CD4-positive, alpha-beta T cell treated with Interleukin-6 at 100 ng/mL for 8 hours (primary cell): ENCODE measurements at regions not wholly inside any gene's neighbourhood (a gene's known extent, or its start where the extent isn't known, plus 50 kb on each side); places are given as distances from the start of the nearest gene placed in this dataset.

ENCODE experiments used
- DNase-seq: peaks from one replicate; pipeline ENCODE4 v3.0.0-alpha.2; 2020; ENCODE audit warnings: mixed read lengths, low spot score

DNA sequence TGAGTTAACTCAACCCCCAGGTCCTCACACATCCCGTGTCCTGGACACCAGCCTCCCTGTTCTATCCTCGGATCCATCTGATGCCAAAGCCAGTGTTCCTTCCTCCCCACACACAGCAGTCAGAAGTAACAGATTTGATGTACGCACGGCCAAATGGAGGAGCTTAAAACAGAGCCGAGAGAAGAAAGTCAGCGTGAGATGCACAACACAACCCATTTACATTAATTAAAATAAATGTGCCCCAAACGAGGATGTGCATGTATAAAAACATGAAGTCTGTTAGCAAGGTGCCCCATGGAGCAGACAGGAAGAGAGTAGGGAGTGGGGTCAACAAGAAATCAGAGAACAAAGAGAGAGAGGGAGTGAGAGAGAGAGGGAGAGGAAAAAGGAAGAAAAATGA, 191.2 kb downstream of the HAUS1 start:
- no peak for DNase-seq

DNA sequence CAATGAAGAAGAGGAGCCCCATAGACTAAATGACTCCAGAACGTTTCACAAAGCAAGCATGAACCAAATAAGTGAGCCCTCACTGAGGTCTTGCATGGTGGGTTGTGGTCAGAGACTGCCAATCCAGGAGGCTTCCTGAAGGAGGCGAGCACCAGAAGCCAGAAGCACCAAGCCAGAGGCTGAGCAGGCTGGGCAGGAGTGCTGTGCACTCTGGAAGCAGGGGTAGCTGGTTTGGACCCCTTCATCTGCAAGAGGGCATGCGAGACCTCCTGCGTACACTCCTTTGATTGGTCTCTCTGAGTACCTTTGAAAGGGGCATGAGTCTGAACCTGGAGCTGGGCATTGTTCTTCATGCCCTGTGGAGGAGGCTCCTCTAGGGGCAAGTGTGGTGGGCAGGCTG, 192.5 kb downstream of the HAUS1 start:
- no peak for DNase-seq

DNA sequence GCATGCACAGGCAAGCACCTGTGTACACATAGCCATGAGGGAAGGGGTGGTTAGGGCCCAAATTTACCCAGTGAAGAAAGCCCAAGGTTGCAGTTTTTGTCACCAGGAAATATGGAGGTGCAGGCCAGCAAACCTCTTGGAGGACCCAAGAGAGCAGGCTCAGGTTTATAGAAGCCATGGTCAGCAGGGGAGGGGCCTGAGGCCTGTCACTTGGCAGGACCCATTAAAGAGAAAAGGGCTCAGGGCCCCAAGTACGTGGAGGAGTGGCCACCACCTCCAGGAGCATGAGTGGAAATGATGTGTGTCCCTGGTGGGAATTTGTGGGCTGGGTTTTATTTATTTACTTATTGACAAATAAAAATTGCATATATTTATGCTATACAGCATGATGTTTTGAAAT, 192.9 kb downstream of the HAUS1 start:
- no peak for DNase-seq

DNA sequence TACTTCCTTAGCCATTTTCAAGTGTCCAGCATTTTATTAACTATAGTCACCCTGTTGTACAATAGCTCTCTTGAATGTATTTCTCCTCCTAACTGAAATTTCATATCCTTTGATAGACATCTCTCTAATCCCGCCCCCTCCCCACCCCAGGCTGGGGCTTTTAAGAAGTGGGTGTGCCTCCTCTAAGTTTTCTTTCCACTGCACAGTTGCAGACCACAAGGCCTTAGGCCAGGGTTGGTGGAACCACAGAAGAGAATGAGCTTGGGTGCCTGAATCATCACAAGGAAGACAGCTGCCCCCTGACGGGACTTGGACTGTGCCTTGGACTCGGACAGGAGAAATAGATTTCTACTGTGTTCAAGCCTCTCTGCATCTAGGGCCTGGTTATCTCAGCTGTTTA, 193.4 kb downstream of the HAUS1 start:
- no peak for DNase-seq

DNA sequence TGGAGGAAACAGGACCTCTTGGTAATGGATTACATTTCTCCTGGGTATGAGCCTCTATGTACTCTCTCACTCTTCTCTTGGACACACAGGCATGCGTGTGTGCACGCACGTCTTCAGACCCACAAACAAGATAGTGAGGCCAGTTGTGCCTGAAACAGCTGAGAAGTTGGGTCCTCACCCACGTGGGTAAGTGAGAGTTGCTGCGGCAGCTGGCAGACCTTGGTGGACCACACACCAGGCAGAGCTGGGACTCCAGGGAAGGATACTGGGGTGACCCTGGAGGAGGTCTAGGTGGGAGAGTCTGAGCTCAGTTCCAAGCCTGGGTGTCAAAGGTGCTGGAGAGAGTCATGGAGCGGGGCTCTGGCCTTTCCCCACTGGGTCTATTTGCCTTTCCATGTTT, 194.3 kb downstream of the HAUS1 start:
- DNase-seq = no peak

DNA sequence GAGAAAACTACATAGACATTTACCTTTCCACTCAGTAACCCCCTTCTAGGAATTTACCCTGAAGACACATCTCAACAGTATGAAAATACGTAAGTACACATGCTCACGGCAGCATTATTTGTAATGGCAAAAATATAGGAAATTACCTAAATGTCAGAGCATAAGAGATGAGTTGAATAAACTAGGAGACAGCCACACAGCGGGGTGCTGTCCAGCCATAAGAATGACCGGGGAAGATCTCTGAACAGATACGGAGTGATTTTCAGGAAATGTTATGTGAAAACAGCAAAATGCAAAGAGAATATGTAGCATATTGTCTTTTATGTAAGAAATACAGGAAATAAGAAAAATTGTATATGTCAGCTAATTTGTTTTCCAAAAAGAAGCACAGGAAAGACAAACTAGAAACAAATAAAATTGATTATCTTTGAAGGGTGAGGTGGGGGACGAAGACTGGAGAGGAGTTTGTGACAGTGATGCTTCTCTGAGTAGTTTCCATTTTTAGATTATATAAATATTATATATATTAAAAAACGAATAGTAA, 195.4 kb downstream of the HAUS1 start:
- no peak for DNase-seq

DNA sequence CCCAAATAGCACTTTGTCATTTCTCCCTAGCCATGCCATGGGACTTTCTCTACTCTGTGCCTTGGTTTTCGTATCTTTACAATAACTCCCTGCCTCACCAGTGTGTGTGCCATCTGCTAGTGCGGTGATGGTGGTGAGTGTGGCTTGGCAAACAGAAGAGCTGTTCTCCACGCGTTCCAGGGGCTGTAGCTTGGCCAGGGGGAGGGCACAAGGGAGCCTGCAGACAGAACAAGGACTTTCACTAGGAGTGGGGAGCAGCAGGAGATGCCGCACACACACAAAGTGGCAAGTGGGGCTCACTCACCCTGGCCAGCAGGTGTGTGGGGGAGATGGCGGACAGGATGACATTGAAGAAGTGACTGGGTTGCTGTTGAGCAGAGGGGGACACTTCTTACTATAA, 196.9 kb downstream of the HAUS1 start:
- DNase-seq = no peak

DNA sequence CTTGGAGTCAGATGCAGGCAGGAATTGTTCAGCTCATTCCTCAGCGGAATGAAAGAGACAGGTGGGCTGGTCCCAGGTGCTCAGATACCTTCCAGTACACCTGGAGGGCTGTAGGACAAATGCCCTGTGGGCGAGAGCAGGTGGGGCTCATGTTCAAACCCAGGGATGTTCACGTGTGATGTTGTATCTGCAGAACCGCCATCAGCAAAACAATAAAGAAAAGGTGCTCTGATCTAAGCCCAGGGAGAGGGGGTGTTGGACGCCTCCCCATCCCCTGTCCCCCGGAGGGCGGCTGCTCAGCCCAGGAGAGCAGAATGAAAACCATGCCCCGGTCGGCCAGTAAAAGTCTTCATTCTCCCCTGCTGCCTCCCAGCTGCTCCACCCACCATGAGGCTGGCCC, 197.4 kb downstream of the HAUS1 start:
- DNase-seq = no peak

DNA sequence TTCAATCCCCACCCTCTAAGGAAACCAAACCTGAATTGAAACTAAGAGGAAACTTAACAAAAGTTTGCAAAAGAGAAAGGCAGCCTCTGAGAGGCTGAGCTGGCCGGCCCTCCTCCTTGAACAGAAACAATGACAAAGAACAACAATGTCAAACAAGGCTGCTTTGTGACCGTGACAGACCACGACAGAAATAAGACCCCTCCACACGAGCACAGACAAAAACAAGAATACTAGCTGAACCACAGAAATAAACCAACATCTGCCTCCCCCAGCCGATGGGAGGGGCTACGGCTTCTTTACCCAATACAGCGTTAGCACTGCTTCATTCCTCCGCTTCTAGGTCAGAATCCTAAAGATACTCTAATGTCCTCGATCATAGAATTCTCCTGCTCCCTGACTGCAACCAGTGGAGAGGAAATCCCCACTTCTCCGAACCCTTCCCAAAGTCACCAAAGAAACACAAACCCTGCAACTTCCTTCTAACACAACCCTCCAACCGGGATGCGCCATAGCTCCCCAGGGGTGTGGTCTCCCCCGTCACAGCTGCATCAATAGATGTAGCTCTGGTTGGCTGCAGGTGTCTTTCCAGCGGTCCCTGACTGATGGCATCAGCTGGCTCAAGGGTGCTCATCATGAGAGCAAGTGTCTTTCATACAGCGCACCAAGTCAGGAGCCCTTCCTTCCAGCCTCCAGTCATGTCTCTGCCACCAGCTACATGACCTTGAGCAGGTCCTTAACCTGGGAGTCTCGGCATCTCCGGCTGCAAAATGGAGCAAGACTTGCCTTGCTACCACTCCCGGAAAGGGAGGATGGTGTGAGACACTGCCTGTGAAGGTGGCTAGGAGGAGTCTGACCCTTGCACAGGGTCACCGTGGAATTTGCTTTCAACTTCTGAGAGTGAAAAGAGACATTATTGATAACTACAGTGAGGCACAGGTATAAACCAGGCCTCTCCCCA, 198.6 kb downstream of the HAUS1 start:
- DNase-seq = no peak

DNA sequence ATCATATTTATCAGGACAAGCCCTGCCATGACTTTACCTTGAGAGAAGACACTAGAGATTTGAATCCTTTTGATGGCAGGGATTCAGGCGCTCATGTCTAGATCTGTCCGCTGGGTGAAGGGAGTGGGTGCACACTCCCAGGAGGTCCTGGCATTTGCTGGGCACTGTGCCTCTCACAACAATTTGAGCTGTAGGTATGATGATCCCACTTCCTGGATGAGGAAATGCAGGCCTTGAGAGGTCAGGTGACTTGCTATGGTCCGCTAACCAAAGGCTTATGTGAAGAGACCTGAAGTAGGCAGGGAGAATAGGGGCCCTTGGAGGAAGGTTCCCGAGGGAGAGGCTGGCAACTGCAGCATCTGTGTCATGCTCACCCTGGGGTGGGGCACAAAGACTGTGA, 206.1 kb downstream of the HAUS1 start:
- DNase-seq = no peak

DNA sequence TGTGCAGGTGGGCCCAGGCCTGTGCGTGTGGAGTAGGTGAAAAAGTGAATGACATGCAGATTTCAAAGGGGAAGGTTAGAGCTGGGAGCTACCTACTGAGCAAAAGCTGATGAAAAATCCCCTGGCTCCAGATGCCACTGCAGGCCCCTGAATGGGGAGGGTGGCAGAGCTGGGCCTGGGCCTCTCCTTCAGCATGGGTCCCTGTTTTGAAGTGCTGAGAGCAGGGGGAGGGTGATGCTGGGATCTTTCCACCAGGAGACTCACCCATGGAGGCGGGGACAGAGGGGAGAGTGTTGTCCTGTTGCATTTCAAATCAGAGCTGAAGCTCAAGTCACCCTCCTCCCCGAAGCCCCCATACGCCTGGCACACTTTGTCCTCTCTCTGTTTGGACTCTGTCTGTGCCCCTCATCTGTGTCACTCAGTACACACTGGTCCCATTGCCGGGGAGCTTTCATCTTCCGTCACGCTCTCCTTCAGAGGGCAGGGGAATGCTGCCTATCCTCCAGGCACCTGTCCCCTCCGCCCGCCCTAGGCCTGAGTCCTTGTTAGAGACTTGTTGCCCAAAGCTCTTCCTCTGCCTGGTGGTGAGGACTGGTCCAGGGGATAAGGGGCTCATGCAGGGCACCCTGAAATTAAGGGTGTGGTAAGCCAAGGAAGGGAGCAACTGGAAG, 206.6 kb downstream of the HAUS1 start:
- no peak for DNase-seq

DNA sequence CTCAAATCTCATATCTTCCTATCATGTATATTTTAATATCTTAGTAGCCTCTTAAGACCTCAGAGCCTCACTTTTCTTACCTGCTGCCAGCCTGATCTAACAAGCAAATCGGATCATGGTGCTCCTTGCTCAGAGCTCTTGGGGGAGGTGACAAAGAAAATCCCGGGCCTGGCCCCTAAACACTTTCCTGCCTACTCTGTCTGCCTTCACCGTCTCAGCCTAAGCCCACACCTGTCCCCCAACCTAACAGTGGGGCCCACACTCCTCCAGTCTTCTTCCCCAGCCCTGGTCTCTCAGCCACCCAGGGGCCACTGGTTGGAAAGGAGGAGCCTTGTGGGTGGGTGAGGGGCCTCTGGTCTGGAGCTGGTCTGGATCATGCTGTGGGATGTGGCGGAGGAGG, 207.3 kb downstream of the HAUS1 start:
- DNase-seq = no peak

DNA sequence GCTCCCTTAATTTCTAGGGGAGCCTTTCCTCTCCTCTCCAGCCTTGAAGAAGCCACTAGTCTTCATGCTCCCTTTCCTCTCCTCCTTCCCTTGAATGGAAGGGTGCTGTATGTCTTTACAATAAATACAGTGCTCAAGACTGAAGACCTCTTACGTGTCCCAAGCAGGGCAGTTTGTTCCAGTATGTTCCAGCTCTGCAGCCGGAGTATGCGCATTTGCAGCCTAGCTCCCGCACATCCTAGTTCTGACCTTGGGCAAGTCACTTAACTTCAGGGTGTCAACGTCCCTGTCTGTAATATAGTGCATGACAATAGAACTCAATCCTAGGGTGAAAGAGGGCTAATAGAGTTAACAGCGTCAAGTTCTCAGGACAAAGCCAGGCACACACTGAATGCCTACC, 208.0 kb downstream of the HAUS1 start:
- DNase-seq = no peak

DNA sequence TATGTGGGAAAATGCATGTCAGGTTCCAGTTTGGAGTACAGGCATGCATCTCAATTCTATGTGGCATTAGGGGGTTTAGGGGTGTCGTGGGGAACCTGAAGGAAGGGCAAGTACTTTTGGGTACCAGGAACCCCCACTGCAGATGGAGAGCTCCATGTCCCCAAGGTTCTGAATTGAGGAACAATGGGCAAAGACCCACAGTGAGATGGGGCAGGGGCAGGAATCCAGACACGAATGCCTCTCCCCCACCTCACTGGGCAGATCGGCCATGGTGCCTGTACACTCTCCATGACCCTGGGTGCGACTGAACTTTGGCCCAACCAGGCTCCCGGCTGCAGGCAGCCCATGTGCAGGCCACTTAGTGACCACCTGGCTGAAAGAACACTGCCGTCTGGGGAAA, 209.3 kb downstream of the HAUS1 start:
- no peak for DNase-seq

DNA sequence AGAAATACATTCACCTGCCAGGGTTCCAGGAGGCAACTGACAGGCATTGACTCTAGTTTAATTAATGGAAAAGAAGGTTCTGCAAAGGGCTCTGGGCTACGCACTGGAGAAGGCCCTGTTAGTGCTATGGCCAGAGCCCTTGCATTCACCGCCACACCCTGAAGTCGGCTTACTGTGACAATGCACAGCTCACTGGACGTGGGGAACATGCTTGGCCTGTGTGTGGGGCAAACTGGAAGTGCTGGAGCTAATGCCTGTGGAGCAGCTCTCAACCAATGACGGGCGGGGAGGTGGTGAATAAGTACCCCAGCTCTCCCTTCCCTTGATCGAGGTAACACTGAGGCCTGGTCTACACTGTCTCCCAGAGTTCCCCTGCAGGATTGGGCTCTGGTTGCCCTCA, 209.8 kb downstream of the HAUS1 start:
- DNase-seq = no peak

DNA sequence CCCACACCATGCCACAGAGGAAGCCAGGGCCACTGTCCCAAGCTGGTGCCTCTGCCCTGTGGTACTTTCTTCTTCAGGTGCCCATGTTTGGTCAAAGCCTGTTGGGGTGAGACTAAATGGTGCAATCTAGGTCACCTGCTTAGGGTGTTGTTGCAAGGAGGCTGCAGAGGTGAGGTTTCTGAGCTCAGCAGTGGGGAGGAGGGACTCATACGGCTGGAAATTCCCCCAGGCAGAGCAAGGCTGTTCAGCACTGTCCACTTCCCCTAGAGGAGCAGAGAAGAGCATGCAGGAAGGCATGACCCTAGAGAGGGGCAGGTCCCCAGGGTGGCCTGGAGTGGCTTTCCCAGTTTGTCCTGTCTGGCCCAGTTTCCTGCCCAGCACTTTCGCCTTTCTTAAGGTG, 211.0 kb downstream of the HAUS1 start:
- no peak for DNase-seq

DNA sequence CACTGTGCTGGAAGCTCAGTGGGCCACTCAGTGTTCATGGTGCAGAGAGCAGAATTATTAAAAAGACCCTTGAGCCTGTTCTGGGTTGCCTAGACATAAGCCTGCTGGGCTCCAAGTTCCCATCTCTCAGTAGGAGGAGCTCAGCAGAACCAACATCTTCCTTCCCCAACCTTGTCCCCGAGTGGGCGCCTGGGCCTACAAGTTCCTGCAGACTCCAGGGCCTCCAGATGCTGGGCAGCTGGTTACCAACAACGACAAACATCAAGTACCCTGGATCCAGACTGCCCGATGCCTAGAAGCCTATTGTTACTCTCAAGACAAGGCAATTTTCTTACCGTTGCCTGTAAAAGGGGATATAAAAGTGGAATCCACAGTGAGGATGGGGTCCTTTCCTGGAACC, 214.2 kb downstream of the HAUS1 start:
- DNase-seq = no peak

DNA sequence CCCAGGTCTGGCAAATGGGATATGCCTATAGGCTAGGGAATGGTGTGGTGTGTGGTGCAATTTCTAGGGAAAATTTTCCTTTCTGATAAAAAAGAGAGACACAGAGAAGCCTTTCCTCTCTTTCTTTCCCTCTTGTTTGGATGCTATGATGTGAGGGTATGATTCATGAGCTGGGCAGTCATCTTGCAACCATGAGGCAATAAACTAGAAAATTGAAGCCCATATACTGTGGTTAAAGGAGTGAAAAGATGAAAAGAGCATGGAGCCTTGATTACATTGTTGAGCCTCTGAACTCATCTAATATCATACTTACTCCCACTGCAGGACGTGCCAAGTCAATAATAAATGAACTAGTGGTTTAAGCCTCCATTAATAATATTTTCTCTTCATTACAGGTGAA, 215.6 kb downstream of the HAUS1 start:
- no peak for DNase-seq

DNA sequence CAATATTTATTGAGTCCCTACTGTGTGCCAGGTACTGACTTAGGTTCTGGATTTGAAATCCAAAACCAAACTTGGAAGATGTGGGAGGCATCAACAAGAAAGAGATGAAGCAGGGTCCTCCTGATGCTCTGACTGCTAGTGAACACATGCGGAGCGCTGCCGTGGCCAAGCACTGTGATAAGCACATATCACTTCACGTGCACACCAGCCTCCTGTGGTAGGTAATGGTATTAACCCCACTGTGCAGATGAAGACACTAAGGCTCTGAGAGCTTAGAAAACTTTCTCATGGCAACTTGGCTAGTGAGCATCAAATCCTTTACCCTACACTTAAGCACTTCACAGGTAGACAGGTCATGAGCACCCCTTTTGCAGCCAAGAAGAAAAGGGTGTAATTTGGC, 216.1 kb downstream of the HAUS1 start:
- no peak for DNase-seq

DNA sequence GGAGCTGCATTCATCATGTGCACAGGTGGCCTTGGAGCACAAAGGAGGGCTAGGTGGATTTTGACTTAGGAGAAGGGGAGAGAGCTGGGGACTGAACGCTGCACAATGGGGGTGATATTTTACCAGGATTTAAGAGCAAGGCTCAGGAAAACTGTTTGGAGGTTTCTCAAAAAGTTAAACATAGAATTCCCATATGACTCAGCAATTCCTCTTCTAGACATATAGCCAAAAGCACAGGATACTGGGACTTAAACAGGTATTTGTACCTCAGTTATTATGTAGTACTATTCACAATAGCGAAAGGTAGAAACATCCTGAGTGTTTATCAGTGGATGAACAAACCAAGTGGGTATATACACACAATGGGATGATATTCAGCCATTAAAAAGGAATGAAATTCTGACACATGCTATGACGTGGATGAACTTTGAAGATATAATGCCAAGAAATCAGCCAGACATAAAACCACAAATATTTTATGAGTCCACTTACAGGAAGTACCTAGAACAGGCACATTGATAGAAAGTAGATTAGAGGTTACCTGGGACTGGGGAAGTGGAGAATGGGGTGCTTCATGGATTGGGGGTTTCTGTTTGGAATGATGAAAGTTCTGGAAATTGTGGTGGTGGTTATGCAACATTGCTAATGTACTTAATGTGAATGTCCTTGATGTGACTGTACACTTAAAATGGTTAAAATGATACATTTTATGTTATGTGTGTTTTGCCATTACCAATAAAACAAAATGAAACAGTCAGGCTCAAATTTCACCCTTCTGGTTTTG, 216.9 kb downstream of the HAUS1 start:
- no peak for DNase-seq

DNA sequence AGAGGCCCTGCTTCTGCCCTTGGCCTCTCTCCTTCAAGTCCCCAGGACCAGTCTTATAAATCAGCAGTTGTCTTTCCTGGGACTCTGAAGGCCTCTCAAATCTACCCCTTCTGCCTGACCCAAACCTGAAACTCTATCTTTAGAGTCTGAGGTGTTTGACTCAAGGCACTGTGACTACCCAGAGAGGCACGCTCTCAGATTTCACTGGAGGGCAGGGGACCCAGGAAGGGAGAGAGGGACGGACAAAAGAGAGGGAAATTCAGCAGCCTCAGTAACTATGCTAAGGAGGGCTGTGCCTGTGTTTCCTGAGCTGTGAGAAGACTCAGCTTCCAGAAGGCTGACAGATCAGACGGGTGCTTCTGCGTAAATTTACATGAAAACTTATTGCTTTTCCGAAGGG, 217.8 kb downstream of the HAUS1 start:
- DNase-seq = no peak

DNA sequence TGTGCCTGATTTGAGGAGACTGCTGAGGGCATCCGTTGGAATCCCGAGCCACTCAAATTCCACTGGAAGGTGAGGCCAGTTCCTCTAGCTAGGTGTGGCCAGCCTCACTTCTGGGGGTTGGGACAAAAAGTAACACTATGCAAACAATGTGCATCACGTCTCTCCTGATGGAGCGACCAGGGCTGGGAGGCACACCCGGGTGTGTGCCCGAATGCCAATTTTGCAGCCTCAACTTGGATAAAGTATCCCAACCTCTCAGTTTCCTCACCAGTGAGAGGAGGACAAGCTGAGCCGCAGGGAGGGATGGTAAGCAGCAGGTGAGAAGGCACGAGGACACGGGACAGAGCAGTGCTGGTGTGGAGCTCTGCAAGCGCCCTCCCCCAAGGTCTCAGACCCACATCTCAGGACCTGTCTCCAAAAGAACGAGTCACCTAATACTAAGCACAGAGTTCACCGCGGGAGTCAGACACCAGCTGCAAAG, 218.3 kb downstream of the HAUS1 start:
- no peak for DNase-seq
